ENCODE measurements at regions not wholly inside any gene's neighbourhood (a gene's known extent, or its start where the extent isn't known, plus 50 kb on each side); places are given as distances from the start of the nearest gene placed in this dataset.

DNA sequence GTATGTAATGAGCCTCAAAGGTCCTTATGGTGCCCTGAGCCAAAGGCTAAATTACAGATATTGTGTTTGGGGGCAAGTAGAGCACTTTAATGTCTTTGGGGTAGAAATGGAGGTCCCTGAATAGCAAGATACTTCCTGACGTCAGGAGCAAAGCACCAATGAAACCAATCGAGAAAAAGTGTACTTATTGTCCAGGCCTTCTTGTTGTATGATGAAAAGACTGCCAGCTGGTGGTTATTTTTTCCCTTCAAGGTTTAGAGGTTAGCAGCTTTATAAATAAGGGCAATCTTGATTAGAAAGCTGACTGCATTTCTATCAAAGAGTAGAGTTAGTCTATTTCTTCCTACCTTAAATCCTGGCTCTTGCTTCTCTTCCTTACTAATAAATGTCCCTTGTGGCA is 76.1 kb upstream of the HSF2 start:
- H3K27ac ChIP-seq (ENCODE audit: low read depth, low read length, poor library complexity, severe bottlenecking) = no peak overlapping the region
- H3K9ac ChIP-seq (ENCODE audit: low read length) = no peak overlapping the region

DNA sequence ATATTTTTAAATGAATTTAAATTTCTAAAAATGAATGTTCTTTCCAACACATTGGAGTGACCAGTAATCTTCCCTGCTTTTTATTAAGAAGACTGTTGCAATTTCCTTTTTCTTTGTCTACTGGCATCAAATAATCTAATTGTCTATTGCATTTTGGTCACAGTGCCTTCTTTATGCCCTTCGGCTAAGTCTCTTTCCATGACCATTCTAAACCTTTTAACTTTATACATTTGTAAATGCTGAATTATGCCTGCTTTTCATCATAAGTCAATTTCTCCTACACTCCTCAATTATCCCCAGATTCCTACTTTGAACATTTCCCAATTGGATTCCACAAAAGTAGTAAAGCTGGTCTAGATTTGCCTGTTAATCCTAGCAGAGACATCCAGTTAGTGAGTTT is 69.1 kb upstream of the HSF2 start:
- no peaks in the 10 kb centered on the region for H3K36me3 ChIP-seq (ENCODE audit: insufficient read depth, low read length)

More for the DNA sequence above, 76.1 kb upstream of the HSF2 start:
- no peak for TF ChIP-seq EZH2 (IDR thresholded peaks at IDR 0.05; ENCODE audit: borderline replicate concordance, low read length)
- TF ChIP-seq, protein P1, sequence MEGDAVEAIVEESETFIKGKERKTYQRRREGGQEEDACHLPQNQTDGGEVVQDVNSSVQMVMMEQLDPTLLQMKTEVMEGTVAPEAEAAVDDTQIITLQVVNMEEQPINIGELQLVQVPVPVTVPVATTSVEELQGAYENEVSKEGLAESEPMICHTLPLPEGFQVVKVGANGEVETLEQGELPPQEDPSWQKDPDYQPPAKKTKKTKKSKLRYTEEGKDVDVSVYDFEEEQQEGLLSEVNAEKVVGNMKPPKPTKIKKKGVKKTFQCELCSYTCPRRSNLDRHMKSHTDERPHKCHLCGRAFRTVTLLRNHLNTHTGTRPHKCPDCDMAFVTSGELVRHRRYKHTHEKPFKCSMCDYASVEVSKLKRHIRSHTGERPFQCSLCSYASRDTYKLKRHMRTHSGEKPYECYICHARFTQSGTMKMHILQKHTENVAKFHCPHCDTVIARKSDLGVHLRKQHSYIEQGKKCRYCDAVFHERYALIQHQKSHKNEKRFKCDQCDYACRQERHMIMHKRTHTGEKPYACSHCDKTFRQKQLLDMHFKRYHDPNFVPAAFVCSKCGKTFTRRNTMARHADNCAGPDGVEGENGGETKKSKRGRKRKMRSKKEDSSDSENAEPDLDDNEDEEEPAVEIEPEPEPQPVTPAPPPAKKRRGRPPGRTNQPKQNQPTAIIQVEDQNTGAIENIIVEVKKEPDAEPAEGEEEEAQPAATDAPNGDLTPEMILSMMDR (IDR thresholded peaks at IDR 0.05; ENCODE audit: low read length) = no peak
- Histone ChIP-seq H3F3A (ENCODE audit: insufficient read depth, low read length) (no peaks in the 10 kb centered on the region), H3K79me2 (ENCODE audit: insufficient read depth, low read length) (no peaks in the 10 kb centered on the region), H3K4me3 (ENCODE audit: low read depth, low read length, poor library complexity, severe bottlenecking) (peak overlapping the region; percentile 7), H3K27me3 (ENCODE audit: insufficient read depth, low read length) (no peaks in the 10 kb centered on the region), H3K36me3 (ENCODE audit: insufficient read depth, low read length) (no peaks in the 10 kb centered on the region), H2AFZ (ENCODE audit: low read length) (no peak overlapping the region), H3K4me1 (ENCODE audit: insufficient read depth, low read length, severe bottlenecking) (no peaks in the 10 kb centered on the region), H3K9me2 (ENCODE audit: low read depth, low read length) (no peaks in the 10 kb centered on the region), H3K9me3 (ENCODE audit: low read length) (no peaks in the 10 kb centered on the region), H4K20me1 (ENCODE audit: insufficient read depth, low read length) (no peaks in the 10 kb centered on the region), H3K4me2 (ENCODE audit: low read length) (peak overlapping the region; percentile 32; the same call in 1 of the 2 replicates)

DNA sequence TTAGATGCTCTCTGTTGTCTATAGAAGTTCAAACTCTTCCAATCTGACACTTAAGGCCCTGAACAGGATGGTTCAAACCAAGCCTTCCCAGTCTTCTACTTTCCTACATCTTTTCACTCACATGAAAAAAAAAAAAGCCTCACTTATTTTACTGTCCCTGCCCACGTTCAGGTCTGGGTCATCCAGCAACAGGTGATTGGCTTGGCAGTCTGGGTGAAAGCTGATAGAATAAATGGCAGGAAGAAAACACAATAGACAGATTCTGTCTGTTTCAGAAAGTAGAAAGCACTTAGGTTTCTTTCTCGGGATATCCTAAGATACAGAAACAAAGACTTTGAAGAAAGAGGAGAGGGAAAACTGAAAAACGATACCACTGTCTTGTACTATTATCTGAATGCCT is 61.8 kb upstream of the HSF2 start:
- Histone ChIP-seq H3K36me3 (ENCODE audit: insufficient read depth, low read length) (no peaks in the 10 kb centered on the region), H2AFZ (ENCODE audit: low read length) (no peak overlapping the region), H3K79me2 (ENCODE audit: insufficient read depth, low read length) (no peaks in the 10 kb centered on the region), H3K9me2 (ENCODE audit: low read depth, low read length) (no peaks in the 10 kb centered on the region), H3K27ac (ENCODE audit: low read depth, low read length, poor library complexity, severe bottlenecking) (no peak overlapping the region), H4K20me1 (ENCODE audit: insufficient read depth, low read length) (no peaks in the 10 kb centered on the region), H3K9me3 (ENCODE audit: low read length) (no peaks in the 10 kb centered on the region), H3K4me2 (ENCODE audit: low read length) (no peak overlapping the region), H3K9ac (ENCODE audit: low read length) (no peak overlapping the region), H3K4me3 (ENCODE audit: low read depth, low read length, poor library complexity, severe bottlenecking) (no peak overlapping the region), H3K27me3 (ENCODE audit: insufficient read depth, low read length) (no peaks in the 10 kb centered on the region), H3K4me1 (ENCODE audit: insufficient read depth, low read length, severe bottlenecking) (no peaks in the 10 kb centered on the region), H3F3A (ENCODE audit: insufficient read depth, low read length) (no peaks in the 10 kb centered on the region)
- no peak for TF ChIP-seq EZH2 (IDR thresholded peaks at IDR 0.05; ENCODE audit: borderline replicate concordance, low read length)
- TF ChIP-seq, protein P1 (IDR thresholded peaks at IDR 0.05; ENCODE audit: low read length) = no peak

More for the DNA sequence above, 69.1 kb upstream of the HSF2 start:
- H3K4me2 ChIP-seq (ENCODE audit: low read length) = no peak overlapping the region
- no peak overlapping the region for H3K4me3 ChIP-seq (ENCODE audit: low read depth, low read length, poor library complexity, severe bottlenecking)
- no peaks in the 10 kb centered on the region for H3F3A ChIP-seq (ENCODE audit: insufficient read depth, low read length)
- no peaks in the 10 kb centered on the region for H4K20me1 ChIP-seq (ENCODE audit: insufficient read depth, low read length)
- H3K9me3 ChIP-seq (ENCODE audit: low read length) = no peaks in the 10 kb centered on the region
- H3K27ac ChIP-seq (ENCODE audit: low read depth, low read length, poor library complexity, severe bottlenecking) = no peak overlapping the region
- no peak for TF ChIP-seq EZH2 (IDR thresholded peaks at IDR 0.05; ENCODE audit: borderline replicate concordance, low read length)
- TF ChIP-seq, protein P1 (IDR thresholded peaks at IDR 0.05; ENCODE audit: low read length) = no peak
- H3K27me3 ChIP-seq (ENCODE audit: insufficient read depth, low read length) = no peaks in the 10 kb centered on the region
- H2AFZ ChIP-seq (ENCODE audit: low read length) = no peak overlapping the region
- no peaks in the 10 kb centered on the region for H3K9me2 ChIP-seq (ENCODE audit: low read depth, low read length)
- no peak overlapping the region for H3K9ac ChIP-seq (ENCODE audit: low read length)
- no peaks in the 10 kb centered on the region for H3K79me2 ChIP-seq (ENCODE audit: insufficient read depth, low read length)
- H3K4me1 ChIP-seq (ENCODE audit: insufficient read depth, low read length, severe bottlenecking) = no peaks in the 10 kb centered on the region

Measured in OCI-LY1 (cell line).